ENCODE measurements at regions not wholly inside any gene's neighbourhood (a gene's known extent, or its start where the extent isn't known, plus 50 kb on each side); places are given as distances from the start of the nearest gene placed in this dataset.
"Not testable (repeated sequence)": the region's sequence is repeated elsewhere in the genome, so short reads cannot be mapped to it uniquely, and the experiment has no call there.

- DNase-seq: no peak
Measured at GRCh38 chr1:48089356-48089891, 92.2 kb upstream of the TRABD2B start.

GRCh38 chr1:48084826-48085225, 87.6 kb upstream of the TRABD2B start:
- no peak for DNase-seq

- DNase-seq: peak in 1 of 58 donors; percentile 21
Measured at GRCh38 chr1:48082271-48082962, 85.2 kb upstream of the TRABD2B start.

- no peak for DNase-seq
Measured at GRCh38 chr1:48080331-48081255, 83.4 kb upstream of the TRABD2B start.

GRCh38 chr1:48079096-48079495, 81.9 kb upstream of the TRABD2B start:
- no peak for DNase-seq

GRCh38 chr1:48077795-48078222, 80.6 kb upstream of the TRABD2B start:
- DNase-seq: no peak

GRCh38 chr1:48076017-48076416, 78.8 kb upstream of the TRABD2B start:
- no peak for DNase-seq

- no peak for DNase-seq
Measured at GRCh38 chr1:48073798-48074530, 76.8 kb upstream of the TRABD2B start.

GRCh38 chr1:48071513-48071912, 74.3 kb upstream of the TRABD2B start:
- no peak for DNase-seq

GRCh38 chr1:48070396-48070750, 73.2 kb upstream of the TRABD2B start:
- DNase-seq: no peak

GRCh38 chr1:48069662-48070395, 72.6 kb upstream of the TRABD2B start:
- no peak for DNase-seq

- no peak for DNase-seq
Measured at GRCh38 chr1:48068206-48068605, 71.0 kb upstream of the TRABD2B start.

GRCh38 chr1:48066936-48067335, 69.8 kb upstream of the TRABD2B start:
- no peak for DNase-seq

- DNase-seq: not testable (repeated sequence)
Measured at GRCh38 chr1:48064693-48065092, 67.5 kb upstream of the TRABD2B start.

- no peak for DNase-seq
Measured at GRCh38 chr1:48062353-48062752, 65.2 kb upstream of the TRABD2B start.

- DNase-seq: peak in 36 of 58 donors; percentile 4 to 63 (median 26)
Measured at GRCh38 chr1:48061162-48062136, 64.3 kb upstream of the TRABD2B start.

- DNase-seq: no peak
Measured at GRCh38 chr1:48059289-48059688, 62.1 kb upstream of the TRABD2B start.

GRCh38 chr1:48058135-48059025, 61.2 kb upstream of the TRABD2B start:
- DNase-seq: no peak

GRCh38 chr1:48057249-48057648, 60.1 kb upstream of the TRABD2B start:
- DNase-seq: no peak

All from anterior cingulate cortex (tissue), 58 donors.